NB4 (cell line): ENCODE measurements at regions not wholly inside any gene's neighbourhood (a gene's known extent, or its start where the extent isn't known, plus 50 kb on each side); places are given as distances from the start of the nearest gene placed in this dataset.

Source experiments
- MYC ChIP-seq: IDR thresholded peaks from 2 replicates; pipeline ENCODE4 v1.6.1; 2011; ENCODE audit warnings: low read depth, low read length
- POLR2A ChIP-seq: IDR thresholded peaks from 2 replicates; pipeline ENCODE4 v1.6.1; 2011; ENCODE audit warnings: mild to moderate bottlenecking; ENCODE audit not compliant: insufficient read length; ENCODE audit errors: extremely low read depth
- TF ChIP-seq, protein P1 (sequence below): IDR thresholded peaks from one replicate; pipeline ENCODE4 v1.5.1; 2012; ENCODE audit warnings: low read depth, low read length

DNA sequence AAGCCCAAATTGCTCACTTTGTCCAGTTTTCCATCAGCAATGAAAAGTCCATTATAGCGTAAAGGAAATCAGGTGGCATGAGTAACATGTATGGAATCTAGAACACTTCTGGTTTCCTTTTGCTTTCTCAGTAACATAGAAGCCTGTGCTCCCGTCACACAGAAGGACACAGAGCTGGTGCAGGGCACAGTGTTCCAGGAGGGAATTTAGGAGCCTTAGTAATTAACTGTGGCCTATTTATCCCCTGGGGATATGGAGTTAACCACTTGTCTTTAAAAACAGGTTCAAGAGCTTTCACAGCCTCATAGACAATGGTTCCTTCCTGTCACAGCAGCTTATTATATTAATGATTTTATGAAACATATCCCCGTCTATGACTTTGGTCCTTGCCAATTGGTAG lies 189.9 kb downstream of the NEBL start:
- TF ChIP-seq, protein P1, sequence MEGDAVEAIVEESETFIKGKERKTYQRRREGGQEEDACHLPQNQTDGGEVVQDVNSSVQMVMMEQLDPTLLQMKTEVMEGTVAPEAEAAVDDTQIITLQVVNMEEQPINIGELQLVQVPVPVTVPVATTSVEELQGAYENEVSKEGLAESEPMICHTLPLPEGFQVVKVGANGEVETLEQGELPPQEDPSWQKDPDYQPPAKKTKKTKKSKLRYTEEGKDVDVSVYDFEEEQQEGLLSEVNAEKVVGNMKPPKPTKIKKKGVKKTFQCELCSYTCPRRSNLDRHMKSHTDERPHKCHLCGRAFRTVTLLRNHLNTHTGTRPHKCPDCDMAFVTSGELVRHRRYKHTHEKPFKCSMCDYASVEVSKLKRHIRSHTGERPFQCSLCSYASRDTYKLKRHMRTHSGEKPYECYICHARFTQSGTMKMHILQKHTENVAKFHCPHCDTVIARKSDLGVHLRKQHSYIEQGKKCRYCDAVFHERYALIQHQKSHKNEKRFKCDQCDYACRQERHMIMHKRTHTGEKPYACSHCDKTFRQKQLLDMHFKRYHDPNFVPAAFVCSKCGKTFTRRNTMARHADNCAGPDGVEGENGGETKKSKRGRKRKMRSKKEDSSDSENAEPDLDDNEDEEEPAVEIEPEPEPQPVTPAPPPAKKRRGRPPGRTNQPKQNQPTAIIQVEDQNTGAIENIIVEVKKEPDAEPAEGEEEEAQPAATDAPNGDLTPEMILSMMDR, result no peak
- no peak for TF ChIP-seq POLR2A
- TF ChIP-seq MYC, result no peak
